HPDE6-E6E7 (cell line): ENCODE measurements at regions not wholly inside any gene's neighbourhood (a gene's known extent, or its start where the extent isn't known, plus 50 kb on each side); places are given as distances from the start of the nearest gene placed in this dataset.
"Not testable (repeated sequence)": the region's sequence is repeated elsewhere in the genome, so short reads cannot be mapped to it uniquely, and the experiment has no call there.

Experiments used
- DNase-seq: peaks from one replicate; pipeline ENCODE4 v3.0.0; 2011; ENCODE audit warnings: missing footprints; ENCODE audit errors: extremely low spot score

- DNase-seq, result no peak
These were observed 60.3 kb downstream of the CHRD start for GRCh38 chr3:184440151-184440550.

GRCh38 chr3:184441202-184441900, 61.5 kb downstream of the CHRD start:
- DNase-seq, result no peak

GRCh38 chr3:184443364-184443763, 63.5 kb downstream of the CHRD start:
- DNase-seq, result peak; percentile 57

- DNase-seq, result no peak
These were observed 64.0 kb downstream of the CHRD start for GRCh38 chr3:184443831-184444230.

GRCh38 chr3:184448321-184449160, 68.7 kb downstream of the CHRD start:
- peak; percentile 70 for DNase-seq

- no peak for DNase-seq
These were observed 69.3 kb downstream of the CHRD start for GRCh38 chr3:184449161-184449515.

- DNase-seq, result no peak
These were observed 70.7 kb downstream of the CHRD start for GRCh38 chr3:184450547-184450946.

- DNase-seq, result no peak
These were observed 73.4 kb downstream of the CHRD start for GRCh38 chr3:184453296-184453695.

GRCh38 chr3:184455991-184456390, 76.1 kb downstream of the CHRD start:
- DNase-seq, result no peak

GRCh38 chr3:184456476-184456875, 76.6 kb downstream of the CHRD start:
- no peak for DNase-seq

- DNase-seq, result no peak
These were observed 77.5 kb downstream of the CHRD start for GRCh38 chr3:184457329-184457728.

- DNase-seq, result not testable (repeated sequence)
These were observed 78.0 kb downstream of the CHRD start for GRCh38 chr3:184457784-184458377.

- peak; percentile 64 for DNase-seq
These were observed 79.5 kb downstream of the CHRD start for GRCh38 chr3:184459355-184459754.

GRCh38 chr3:184460276-184460675, 80.4 kb downstream of the CHRD start:
- DNase-seq, result no peak

GRCh38 chr3:184461219-184461618, 81.4 kb downstream of the CHRD start:
- DNase-seq, result no peak

- DNase-seq, result no peak
These were observed 86.1 kb downstream of the CHRD start for GRCh38 chr3:184465883-184466412.

GRCh38 chr3:184466413-184466960, 86.6 kb downstream of the CHRD start:
- DNase-seq, result no peak

GRCh38 chr3:184467171-184467570, 87.3 kb downstream of the CHRD start:
- DNase-seq, result no peak

- no peak for DNase-seq
These were observed 90.7 kb downstream of the CHRD start for GRCh38 chr3:184470551-184470950.

- DNase-seq, result no peak
These were observed 90.1 kb upstream of the EPHB3 start for GRCh38 chr3:184471439-184471838.

GRCh38 chr3:184472723-184473428, 88.7 kb upstream of the EPHB3 start:
- no peak for DNase-seq

GRCh38 chr3:184474897-184475296, 86.7 kb upstream of the EPHB3 start:
- DNase-seq, result no peak
